ENCODE measurements at regions not wholly inside any gene's neighbourhood (a gene's known extent, or its start where the extent isn't known, plus 50 kb on each side); places are given as distances from the start of the nearest gene placed in this dataset.

DNA sequence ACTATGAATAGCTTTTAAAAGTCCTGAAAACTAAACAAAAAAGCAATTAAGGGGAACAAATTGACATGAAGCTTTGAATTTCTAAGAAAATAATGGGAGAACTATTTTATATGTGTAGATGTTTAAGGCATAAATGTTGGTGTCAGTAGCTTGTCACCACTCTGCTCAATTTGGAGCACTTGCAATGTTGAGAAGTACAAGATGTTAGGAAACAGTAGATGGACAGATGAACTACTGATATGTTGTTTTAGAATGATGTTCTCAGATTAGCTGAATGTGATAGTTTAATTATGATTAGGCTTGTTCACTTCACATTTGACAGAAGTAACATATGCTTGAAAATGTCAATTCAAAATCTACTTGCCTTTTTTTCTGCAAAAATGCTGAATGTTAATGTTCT lies 525.7 kb upstream of the IGFBP7 start:
- Histone ChIP-seq H3K27ac (ENCODE audit: low read depth, low read length) (no peak overlapping the region), H3K4me3 (ENCODE audit: low read depth in 1 of 2, low read length in 2 of 2) (no peak overlapping the region), H3K4me1 (ENCODE audit: insufficient read depth, low read length) (no peaks in the 10 kb centered on the region), H3K27me3 (ENCODE audit: control insufficient read depth in 1 of 2, insufficient read depth in 2 of 2, low read length in 2 of 2) (no peaks in the 10 kb centered on the region), H3K9ac (ENCODE audit: low read length) (no peak overlapping the region), H3K36me3 (ENCODE audit: insufficient read depth, low read length) (no peaks in the 10 kb centered on the region), H3K9me3 (ENCODE audit: low read length) (no peaks in the 10 kb centered on the region)

DNA sequence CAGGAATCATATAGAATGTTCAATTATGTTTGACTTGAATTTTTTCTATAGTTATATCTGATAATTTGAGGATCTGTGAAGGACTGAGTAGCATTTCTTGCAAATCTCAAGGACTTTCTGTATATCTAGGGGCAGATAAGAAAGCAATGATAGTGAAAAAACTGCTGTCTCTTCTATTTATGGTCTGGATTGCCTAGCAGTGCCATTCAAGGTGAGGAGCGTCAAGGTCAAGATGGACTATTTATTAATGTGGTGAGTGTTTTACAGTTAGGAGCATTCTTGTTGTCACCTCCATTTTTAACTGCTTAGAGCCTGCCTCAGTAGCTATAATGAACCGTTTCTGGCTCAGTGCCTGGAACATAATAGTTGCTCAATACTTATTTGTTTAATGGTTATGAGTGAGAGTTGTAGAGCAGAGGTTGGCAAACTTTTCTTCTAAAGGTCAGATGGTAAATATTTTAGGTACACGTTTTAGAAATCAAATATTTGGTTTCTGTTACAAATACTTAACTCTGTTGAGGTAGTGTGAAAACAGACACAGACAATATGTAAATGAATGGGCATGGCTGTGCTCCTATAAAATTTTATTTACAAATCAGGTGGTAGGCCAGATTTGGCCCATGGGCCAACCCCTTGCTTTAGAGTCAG lies 523.2 kb upstream of the IGFBP7 start:
- Histone ChIP-seq H3K9ac (ENCODE audit: low read length) (no peak overlapping the region), H3K36me3 (ENCODE audit: insufficient read depth, low read length) (no peaks in the 10 kb centered on the region)

DNA sequence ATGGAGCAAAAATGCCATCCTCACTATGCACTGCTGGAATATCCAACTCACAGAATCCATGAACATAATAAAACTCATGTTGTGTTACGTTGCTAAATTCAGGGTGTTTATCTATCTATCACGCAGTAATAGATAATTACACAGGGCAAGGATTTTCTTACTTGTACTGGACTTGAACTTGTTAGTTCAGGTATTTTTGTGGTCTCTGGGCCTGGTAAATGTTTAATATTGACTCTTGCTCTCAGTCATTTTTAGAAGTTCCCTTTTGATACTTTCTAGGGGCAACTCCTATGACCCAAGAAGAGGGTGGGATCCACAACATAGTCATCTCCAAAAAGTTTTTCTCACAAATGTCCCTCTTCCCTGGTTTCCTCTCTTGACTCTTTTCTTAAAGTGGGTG lies 522.4 kb upstream of the IGFBP7 start:
- Histone ChIP-seq H3K36me3 (ENCODE audit: insufficient read depth, low read length) (no peaks in the 10 kb centered on the region), H3K27me3 (ENCODE audit: control insufficient read depth in 1 of 2, insufficient read depth in 2 of 2, low read length in 2 of 2) (no peaks in the 10 kb centered on the region), H3K4me3 (ENCODE audit: low read depth in 1 of 2, low read length in 2 of 2) (no peak overlapping the region), H3K27ac (ENCODE audit: low read depth, low read length) (no peak overlapping the region), H3K4me1 (ENCODE audit: insufficient read depth, low read length) (no peaks in the 10 kb centered on the region), H3K9ac (ENCODE audit: low read length) (no peak overlapping the region), H3K9me3 (ENCODE audit: low read length) (no peaks in the 10 kb centered on the region)

More for the DNA sequence above, 523.2 kb upstream of the IGFBP7 start:
- H3K9me3 ChIP-seq (ENCODE audit: low read length): no peaks in the 10 kb centered on the region
- H3K4me3 ChIP-seq (ENCODE audit: low read depth in 1 of 2, low read length in 2 of 2): no peak overlapping the region
- no peaks in the 10 kb centered on the region for H3K27me3 ChIP-seq (ENCODE audit: control insufficient read depth in 1 of 2, insufficient read depth in 2 of 2, low read length in 2 of 2)
- H3K4me1 ChIP-seq (ENCODE audit: insufficient read depth, low read length): no peaks in the 10 kb centered on the region
- H3K27ac ChIP-seq (ENCODE audit: low read depth, low read length): no peak overlapping the region

DNA sequence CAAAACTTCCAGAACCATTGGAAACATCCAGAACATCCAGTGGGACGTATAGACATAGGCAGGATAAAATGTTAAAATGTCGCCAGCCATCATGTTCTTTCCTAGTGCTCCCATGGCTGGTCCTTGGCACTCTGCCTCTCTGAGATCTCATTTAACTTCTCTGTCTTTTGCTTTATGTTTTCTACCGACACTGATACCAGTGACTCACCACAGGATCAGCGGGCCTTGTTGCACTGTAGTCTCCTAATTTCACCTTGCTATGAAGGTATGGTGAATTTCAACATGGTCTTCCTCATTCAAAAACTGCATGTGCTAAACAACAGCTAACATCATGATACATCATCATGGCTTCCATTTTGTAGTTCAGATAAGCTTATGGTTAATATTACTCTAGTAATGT lies 521.0 kb upstream of the IGFBP7 start:
- H3K27ac ChIP-seq (ENCODE audit: low read depth, low read length): no peak overlapping the region
- no peaks in the 10 kb centered on the region for H3K36me3 ChIP-seq (ENCODE audit: insufficient read depth, low read length)
- H3K4me3 ChIP-seq (ENCODE audit: low read depth in 1 of 2, low read length in 2 of 2): no peak overlapping the region
- H3K9ac ChIP-seq (ENCODE audit: low read length): no peak overlapping the region
- no peaks in the 10 kb centered on the region for H3K9me3 ChIP-seq (ENCODE audit: low read length)
- no peaks in the 10 kb centered on the region for H3K4me1 ChIP-seq (ENCODE audit: insufficient read depth, low read length)
- H3K27me3 ChIP-seq (ENCODE audit: control insufficient read depth in 1 of 2, insufficient read depth in 2 of 2, low read length in 2 of 2): no peaks in the 10 kb centered on the region

DNA sequence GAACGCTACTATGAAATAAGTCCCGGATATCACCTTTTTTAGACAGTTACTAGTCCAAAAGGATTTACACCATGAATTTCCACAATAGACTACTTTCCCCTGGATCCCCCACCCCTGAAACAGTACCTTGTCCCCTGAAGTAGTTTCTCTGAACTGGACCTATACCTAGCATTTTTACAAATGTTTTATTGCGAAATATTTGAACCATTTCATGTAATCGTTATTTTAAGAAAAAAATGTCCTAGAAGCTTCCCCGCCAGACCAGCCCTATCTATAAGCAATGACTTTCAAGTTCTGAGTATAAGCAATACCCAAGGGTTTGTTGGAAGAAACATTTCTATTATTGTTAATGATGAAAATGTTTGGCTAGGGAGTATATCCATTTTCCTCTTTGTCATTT lies 517.8 kb upstream of the IGFBP7 start:
- Histone ChIP-seq H3K36me3 (ENCODE audit: insufficient read depth, low read length) (no peaks in the 10 kb centered on the region), H3K9me3 (ENCODE audit: low read length) (no peaks in the 10 kb centered on the region), H3K27ac (ENCODE audit: low read depth, low read length) (no peak overlapping the region), H3K9ac (ENCODE audit: low read length) (no peak overlapping the region), H3K27me3 (ENCODE audit: control insufficient read depth in 1 of 2, insufficient read depth in 2 of 2, low read length in 2 of 2) (no peaks in the 10 kb centered on the region), H3K4me3 (ENCODE audit: low read depth in 1 of 2, low read length in 2 of 2) (no peak overlapping the region), H3K4me1 (ENCODE audit: insufficient read depth, low read length) (no peaks in the 10 kb centered on the region)

DNA sequence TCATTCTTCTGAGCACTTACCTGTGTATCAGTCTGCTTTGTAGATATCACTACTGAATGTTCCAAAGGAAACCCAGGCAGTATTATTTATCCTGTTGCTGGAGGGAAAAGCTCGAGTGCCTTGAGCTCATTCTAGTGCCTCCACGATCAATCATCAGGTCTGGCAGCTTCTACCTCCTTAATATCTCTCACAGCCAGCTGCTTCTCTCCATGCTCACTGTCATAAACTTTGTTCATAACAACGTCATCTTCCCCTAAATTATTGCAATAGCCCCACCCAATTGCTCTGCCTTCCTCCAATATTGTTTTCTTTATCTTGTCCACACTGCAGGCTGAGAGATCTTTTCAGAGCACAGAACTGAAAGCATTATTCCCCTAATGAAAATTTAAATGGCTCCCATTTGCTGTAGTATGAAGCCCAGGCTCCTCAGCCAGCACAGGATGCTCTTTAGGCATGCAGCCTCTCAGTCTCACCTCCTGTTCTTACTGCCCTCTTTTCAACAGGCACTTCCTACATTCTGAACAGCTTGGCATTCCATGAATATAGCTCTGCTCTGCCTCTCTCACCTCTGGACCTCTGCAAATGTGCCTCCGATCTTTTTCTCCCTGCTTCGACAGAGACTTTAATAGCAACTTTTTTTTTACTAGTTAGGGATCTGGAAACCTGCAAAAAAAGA lies 504.2 kb upstream of the IGFBP7 start:
- H3K27ac ChIP-seq (ENCODE audit: low read depth, low read length): no peak overlapping the region
- H3K4me1 ChIP-seq (ENCODE audit: insufficient read depth, low read length): no peaks in the 10 kb centered on the region
- no peaks in the 10 kb centered on the region for H3K27me3 ChIP-seq (ENCODE audit: control insufficient read depth in 1 of 2, insufficient read depth in 2 of 2, low read length in 2 of 2)
- no peak overlapping the region for H3K4me3 ChIP-seq (ENCODE audit: low read depth in 1 of 2, low read length in 2 of 2)
- H3K9ac ChIP-seq (ENCODE audit: low read length): no peak overlapping the region
- no peaks in the 10 kb centered on the region for H3K36me3 ChIP-seq (ENCODE audit: insufficient read depth, low read length)
- no peaks in the 10 kb centered on the region for H3K9me3 ChIP-seq (ENCODE audit: low read length)

DNA sequence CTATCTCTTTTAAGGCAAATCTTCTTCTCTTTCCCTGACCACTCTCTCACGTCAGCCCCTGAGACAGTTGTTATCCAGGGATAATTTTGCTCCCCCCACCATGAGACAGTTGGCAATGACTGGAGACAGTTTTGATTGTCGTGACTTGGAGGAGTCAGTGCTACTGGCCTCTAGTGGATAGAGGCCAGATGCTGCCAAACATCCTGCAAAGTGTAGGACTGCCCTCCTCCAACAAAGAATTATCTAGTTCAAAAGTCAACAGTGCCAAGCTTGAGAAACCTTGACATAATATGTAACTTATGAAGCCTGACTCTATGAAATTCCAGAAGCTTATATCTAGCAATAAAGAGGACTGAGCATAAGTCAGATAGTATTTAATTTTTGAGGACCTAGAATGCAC lies 502.1 kb upstream of the IGFBP7 start:
- Histone ChIP-seq H3K9me3 (ENCODE audit: low read length) (no peaks in the 10 kb centered on the region), H3K36me3 (ENCODE audit: insufficient read depth, low read length) (no peaks in the 10 kb centered on the region), H3K27me3 (ENCODE audit: control insufficient read depth in 1 of 2, insufficient read depth in 2 of 2, low read length in 2 of 2) (no peaks in the 10 kb centered on the region), H3K4me1 (ENCODE audit: insufficient read depth, low read length) (no peaks in the 10 kb centered on the region), H3K27ac (ENCODE audit: low read depth, low read length) (no peak overlapping the region), H3K9ac (ENCODE audit: low read length) (no peak overlapping the region), H3K4me3 (ENCODE audit: low read depth in 1 of 2, low read length in 2 of 2) (no peak overlapping the region)

DNA sequence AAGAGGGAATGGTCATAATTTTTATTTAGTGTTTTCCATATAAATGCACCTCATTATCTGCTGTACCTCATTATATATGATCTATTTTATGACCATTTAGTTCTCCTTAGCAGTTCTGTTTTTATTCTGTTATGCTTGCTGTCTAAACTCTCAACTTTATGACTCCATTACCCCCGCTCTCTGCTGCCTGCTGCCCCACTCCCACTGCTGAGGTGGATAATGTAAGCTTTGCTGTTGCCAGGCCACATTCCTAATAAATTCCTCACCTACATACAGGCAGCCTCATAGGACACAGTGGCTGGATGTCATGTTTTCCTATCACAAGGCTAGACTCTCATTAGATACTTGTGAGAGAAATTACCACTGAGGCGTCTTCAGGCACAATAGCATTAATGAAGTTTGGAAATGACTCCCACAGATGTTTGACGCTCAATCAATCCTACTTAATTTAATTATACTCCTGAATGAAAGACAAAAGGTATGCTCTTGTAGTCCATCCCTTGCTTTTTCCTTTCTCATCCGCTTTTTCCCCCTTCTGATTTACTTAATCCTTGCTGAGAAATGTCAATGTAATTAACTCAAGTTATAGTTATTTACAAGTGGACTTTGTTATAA lies 497.5 kb upstream of the IGFBP7 start:
- Histone ChIP-seq H3K9me3 (ENCODE audit: low read length) (no peaks in the 10 kb centered on the region), H3K4me1 (ENCODE audit: insufficient read depth, low read length) (no peaks in the 10 kb centered on the region), H3K27ac (ENCODE audit: low read depth, low read length) (no peak overlapping the region), H3K36me3 (ENCODE audit: insufficient read depth, low read length) (no peaks in the 10 kb centered on the region), H3K27me3 (ENCODE audit: control insufficient read depth in 1 of 2, insufficient read depth in 2 of 2, low read length in 2 of 2) (no peaks in the 10 kb centered on the region), H3K9ac (ENCODE audit: low read length) (no peak overlapping the region), H3K4me3 (ENCODE audit: low read depth in 1 of 2, low read length in 2 of 2) (no peak overlapping the region)

DNA sequence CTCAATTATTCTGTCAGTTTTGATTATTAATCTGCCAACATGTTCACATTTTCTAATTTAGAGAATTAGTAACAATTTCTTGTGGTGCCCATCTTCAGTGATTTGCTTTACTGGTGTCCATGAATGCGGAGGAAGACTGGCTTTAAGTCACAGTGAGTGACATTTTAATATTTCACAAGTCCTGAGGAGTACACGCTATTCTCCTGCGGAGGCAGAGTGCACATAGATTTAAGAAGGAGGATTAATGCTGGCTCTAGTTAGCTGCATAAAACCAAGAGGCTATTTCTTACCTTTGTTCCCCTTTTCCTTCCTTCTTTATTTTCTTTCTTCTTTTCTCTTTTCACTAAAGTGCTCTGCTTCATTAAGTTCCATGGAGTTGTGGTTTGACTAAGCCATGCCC lies 495.2 kb upstream of the IGFBP7 start:
- H3K4me1 ChIP-seq (ENCODE audit: insufficient read depth, low read length): no peaks in the 10 kb centered on the region
- no peak overlapping the region for H3K4me3 ChIP-seq (ENCODE audit: low read depth in 1 of 2, low read length in 2 of 2)
- no peaks in the 10 kb centered on the region for H3K36me3 ChIP-seq (ENCODE audit: insufficient read depth, low read length)
- H3K27ac ChIP-seq (ENCODE audit: low read depth, low read length): no peak overlapping the region
- no peaks in the 10 kb centered on the region for H3K9me3 ChIP-seq (ENCODE audit: low read length)
- H3K9ac ChIP-seq (ENCODE audit: low read length): no peak overlapping the region
- no peaks in the 10 kb centered on the region for H3K27me3 ChIP-seq (ENCODE audit: control insufficient read depth in 1 of 2, insufficient read depth in 2 of 2, low read length in 2 of 2)

DNA sequence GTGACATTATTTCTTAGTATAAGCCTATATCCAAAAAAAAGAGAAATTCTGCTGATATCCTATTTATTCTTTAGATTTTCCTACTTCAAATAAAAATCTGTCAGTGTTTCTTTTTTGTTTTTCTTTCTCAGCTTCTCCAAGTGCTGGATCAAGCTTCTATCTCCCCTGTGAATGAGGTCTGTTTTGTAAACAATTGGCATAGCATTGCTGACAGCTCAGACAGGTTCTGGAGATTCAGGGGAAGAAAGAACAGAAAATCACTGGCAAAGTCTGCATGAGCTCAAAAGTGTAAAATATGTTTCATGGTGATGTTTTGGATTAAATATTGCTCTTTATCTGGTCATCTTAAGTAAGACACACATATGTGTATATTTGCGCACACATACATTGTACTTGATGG lies 492.0 kb upstream of the IGFBP7 start:
- no peaks in the 10 kb centered on the region for H3K36me3 ChIP-seq (ENCODE audit: insufficient read depth, low read length)
- H3K9me3 ChIP-seq (ENCODE audit: low read length): no peaks in the 10 kb centered on the region
- no peaks in the 10 kb centered on the region for H3K27me3 ChIP-seq (ENCODE audit: control insufficient read depth in 1 of 2, insufficient read depth in 2 of 2, low read length in 2 of 2)

DNA sequence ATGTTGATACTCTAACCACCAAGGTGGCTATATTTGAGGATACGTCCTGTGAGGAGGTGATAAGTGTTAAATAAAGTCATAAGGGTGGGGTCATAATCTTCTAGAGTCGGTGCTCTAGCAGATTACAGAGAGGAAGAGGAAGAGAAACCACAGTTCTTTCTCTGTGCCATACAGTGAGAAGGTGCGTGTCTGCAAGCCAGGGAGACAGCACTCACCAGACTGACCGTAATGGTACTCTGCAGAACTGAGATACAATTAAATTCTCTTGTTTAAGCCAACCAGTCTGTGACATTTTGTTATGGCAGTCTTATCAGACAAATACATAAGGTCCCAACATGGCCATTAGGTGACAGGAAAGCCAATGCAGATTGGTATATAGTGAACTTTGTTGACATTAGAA lies 480.9 kb upstream of the IGFBP7 start:
- Histone ChIP-seq H3K27ac (ENCODE audit: low read depth, low read length) (no peak overlapping the region), H3K36me3 (ENCODE audit: insufficient read depth, low read length) (no peaks in the 10 kb centered on the region), H3K4me3 (ENCODE audit: low read depth in 1 of 2, low read length in 2 of 2) (no peak overlapping the region), H3K4me1 (ENCODE audit: insufficient read depth, low read length) (no peaks in the 10 kb centered on the region), H3K27me3 (ENCODE audit: control insufficient read depth in 1 of 2, insufficient read depth in 2 of 2, low read length in 2 of 2) (no peaks in the 10 kb centered on the region), H3K9ac (ENCODE audit: low read length) (no peak overlapping the region), H3K9me3 (ENCODE audit: low read length) (no peaks in the 10 kb centered on the region)

More for the DNA sequence above, 492.0 kb upstream of the IGFBP7 start:
- no peak overlapping the region for H3K27ac ChIP-seq (ENCODE audit: low read depth, low read length)
- no peak overlapping the region for H3K4me3 ChIP-seq (ENCODE audit: low read depth in 1 of 2, low read length in 2 of 2)
- H3K9ac ChIP-seq (ENCODE audit: low read length): no peak overlapping the region
- no peaks in the 10 kb centered on the region for H3K4me1 ChIP-seq (ENCODE audit: insufficient read depth, low read length)

DNA sequence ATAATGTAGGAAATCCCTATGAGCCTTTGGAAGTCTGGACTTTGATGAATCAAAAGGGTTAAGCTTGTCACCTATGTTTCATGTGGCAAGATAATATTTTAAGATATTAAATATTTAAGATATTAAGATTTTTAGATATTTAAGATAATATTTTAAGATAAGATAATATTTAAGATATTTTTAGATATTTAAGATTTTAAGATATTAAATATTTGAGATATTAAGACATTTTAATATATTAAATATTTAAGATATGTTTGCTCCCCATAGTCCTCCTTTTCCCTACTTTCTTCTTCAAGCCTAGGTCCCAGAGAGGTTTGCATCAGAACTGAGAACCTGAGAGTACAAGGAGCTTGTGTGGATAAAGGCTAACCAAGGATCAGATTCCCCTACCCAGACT lies 478.4 kb upstream of the IGFBP7 start:
- Histone ChIP-seq H3K27ac (ENCODE audit: low read depth, low read length) (no peak overlapping the region), H3K9ac (ENCODE audit: low read length) (no peak overlapping the region), H3K4me1 (ENCODE audit: insufficient read depth, low read length) (no peaks in the 10 kb centered on the region), H3K9me3 (ENCODE audit: low read length) (no peaks in the 10 kb centered on the region), H3K36me3 (ENCODE audit: insufficient read depth, low read length) (no peaks in the 10 kb centered on the region), H3K27me3 (ENCODE audit: control insufficient read depth in 1 of 2, insufficient read depth in 2 of 2, low read length in 2 of 2) (no peaks in the 10 kb centered on the region), H3K4me3 (ENCODE audit: low read depth in 1 of 2, low read length in 2 of 2) (no peak overlapping the region)

Data from muscle layer of colon (tissue), 2 donors.